Left lobe of liver (tissue), 2 donors: ENCODE measurements at regions not wholly inside any gene's neighbourhood (a gene's known extent, or its start where the extent isn't known, plus 50 kb on each side); places are given as distances from the start of the nearest gene placed in this dataset.
A peak's percentile ranks its signal among the peaks of the same experiment; 100 is the strongest.

Experiments
- ATAC-seq: fragments of 200-7000 bp; cut with Tn5 transposase; one replicate; pipeline ENCODE4 v1.9.1; 2020; ENCODE audit warnings: mild to moderate bottlenecking, moderate library complexity
- DNase-seq: peaks from one replicate; pipeline ENCODE4 v3.0.0-alpha.2; 2020; ENCODE audit warnings: low spot score
- donor health status: DM: no; HTN: no; CAD: no; lungs with moderate emphysema.
- donor health status: DM: no; HTN: yes; CAD: no.

DNA sequence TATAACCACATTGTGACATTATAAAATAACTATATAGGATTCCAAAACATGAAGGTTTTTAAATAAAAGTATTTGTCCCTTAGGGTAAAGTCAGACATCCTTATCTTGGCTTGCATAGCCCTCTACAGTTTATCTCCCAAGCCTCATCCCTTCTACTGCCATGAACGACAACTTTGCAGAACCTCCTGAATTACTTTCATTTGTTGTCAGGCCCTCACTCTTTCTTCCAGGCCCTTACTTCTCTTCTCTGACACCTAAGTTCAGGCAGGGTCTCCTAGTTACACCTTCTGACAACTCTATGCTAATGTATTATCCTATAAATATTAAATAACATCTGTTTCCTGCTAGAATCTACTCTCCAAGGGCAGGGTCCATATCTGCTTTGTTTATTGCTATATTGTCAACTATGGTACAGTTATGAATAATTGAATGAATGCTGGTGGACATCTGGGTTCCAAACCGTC lies 115.7 kb upstream of the MDM1 start:
- peak; percentile 32 for ATAC-seq
- DNase-seq: no peak

DNA sequence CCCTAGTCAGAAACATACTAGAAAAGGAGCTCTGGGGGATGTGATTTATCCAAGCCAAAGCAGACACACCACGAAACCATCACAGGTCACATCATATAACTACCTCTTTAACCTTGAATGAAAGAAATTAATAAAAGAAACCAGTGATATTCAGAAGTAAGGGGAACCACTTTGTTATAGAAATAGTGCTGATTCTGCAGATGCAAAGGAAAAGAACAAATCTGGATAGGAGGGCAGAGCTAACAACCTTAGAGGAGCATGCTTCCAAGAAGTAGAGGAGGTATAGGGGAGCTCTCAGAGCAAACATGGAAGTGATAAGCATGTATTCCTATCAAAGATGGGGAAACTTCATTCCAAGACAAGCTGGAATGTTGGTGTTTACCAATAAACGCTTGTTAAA lies 117.0 kb upstream of the MDM1 start:
- ATAC-seq (no peak), DNase-seq (no peak)

DNA sequence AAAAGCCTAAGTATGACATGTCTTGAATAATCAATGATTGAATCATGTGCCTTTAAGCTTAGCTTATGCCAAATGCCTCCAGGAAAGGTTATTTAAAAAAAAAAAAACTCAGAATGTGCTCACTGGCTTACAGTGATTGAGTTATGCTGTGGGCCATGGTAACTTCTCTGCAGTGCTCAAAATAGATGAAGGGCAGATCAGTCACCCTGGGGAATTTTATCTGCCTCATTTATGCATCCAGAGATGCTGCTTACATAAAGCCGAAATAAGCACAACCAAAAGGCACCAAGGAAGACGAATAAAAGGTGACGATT lies 118.7 kb upstream of the MDM1 start:
- ATAC-seq (no peak), DNase-seq (no peak)

DNA sequence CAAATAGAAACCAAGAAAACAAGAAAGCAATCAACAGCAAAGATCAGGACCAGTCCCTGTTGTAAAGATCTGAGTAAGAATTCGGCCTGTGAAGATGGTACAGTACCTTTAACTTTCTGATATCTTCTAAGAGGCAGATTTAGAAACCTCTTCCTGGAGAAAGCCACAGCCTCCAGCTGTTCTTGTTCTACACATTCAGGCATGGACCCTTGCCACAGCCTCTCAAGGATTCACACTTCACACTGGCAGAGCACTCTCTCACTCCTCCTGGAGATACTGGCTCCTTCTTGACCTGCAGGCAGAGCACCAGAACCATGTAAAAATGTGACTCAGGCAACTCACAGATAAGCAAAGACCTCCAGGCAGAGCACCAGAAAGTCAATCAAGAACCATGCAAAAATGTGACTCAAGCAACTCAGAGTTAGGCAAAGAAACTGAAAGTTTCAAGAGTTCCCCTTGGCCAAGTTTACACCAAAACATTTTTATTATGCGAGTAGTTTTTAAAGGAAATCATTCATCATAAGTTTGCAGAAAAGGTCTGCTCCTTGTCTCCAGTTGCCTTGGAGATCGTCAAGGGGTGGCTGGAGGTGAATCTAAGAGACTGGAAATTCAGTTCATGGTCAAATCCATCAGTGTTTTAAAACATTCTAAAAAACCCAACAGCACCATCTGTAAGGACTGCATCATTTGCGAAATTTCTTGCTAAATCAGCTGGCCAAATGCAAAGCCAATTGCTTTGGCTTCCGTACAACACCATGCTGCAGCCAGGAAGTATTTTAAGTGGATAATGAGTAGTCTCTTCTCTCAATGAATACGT lies 119.3 kb upstream of the MDM1 start:
- ATAC-seq (peak; percentile 76), DNase-seq (peak; percentile 49)

DNA sequence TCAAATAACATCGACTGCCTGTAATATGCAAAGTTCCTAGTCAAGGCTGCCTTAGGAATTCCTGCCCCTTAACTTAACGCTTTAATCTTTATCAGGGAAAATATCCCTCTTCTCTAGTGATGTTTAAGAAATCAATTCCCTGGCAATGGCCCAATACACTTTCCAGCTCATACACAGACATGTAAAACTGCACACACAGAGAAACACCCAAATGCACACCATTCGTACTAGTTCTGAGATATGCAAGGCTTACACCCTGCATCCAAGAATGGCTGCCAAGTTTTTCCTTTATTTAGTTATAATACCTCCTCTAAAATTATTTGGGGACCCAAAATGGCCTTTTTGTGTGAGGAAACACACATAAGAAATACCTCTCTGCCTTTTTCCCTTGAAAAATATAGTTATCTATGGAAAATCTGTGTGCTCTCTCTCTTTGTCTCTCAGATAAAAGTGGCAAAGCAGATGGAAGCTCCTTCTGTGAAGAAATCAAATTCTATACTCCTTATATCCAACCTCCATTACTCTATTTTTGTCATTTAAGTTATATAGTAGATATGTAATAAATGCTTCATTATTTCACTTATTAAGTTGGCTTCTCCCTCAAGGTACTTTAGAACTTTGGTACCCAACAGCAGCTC lies 120.0 kb upstream of the MDM1 start:
- no peak for DNase-seq
- ATAC-seq: peak; percentile 49

DNA sequence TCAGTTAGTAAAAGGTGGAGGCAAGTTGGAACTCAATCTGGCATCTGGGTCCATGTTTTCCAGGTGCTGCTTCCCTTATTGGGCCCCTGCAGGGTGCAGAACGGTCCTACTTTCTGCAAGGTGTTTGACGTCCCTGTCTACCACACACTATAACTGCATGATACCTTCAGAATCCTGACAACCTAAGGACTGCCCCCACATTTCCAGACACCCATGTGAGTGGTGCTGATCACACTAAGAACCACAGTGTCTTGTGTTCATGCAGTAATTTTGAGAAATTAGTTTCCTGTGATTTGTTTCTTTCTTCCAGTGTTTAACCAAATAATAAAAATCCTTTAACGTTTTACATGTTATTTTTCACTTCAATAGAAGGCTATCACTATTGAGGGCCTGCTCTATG lies 121.1 kb upstream of the MDM1 start:
- DNase-seq: no peak
- no peak for ATAC-seq

DNA sequence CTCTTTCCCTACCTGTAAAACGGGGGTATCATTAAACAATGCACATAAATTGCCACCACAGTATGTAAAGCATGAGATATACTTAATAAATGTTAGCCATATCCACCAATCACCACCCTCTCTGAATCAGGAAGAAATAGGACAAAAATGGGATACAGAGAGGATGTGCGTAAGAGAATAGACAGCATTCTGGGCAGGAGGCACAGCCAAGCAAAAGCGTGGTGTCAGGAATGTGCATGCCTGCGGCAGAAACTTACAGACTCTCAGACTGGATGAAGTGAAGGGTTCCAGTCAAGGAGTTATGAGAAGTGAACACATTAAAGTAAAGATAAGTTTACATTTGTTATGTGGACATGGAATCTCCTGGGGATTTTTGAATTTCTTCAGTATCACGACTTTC lies 121.7 kb upstream of the MDM1 start:
- DNase-seq: no peak
- ATAC-seq: peak; percentile 22

DNA sequence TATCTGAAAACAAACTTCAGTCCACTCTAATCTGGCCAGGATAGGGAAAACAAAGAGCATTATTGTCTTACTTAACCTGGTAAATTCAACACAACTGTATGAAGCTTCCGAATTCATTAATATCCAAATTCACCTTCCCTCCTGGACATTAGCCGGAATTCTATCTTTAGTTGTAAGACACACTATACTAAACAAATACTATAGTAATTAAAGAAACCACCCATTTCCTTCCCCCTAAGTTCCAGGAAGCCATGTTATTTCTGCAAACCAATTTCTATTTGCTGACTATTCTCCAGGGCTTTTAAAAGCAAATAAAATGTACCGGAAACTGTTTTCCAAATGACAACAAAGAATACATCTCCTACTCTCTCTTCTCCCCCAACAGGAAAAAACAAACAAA lies 122.7 kb upstream of the MDM1 start:
- no peak for ATAC-seq
- DNase-seq: no peak

DNA sequence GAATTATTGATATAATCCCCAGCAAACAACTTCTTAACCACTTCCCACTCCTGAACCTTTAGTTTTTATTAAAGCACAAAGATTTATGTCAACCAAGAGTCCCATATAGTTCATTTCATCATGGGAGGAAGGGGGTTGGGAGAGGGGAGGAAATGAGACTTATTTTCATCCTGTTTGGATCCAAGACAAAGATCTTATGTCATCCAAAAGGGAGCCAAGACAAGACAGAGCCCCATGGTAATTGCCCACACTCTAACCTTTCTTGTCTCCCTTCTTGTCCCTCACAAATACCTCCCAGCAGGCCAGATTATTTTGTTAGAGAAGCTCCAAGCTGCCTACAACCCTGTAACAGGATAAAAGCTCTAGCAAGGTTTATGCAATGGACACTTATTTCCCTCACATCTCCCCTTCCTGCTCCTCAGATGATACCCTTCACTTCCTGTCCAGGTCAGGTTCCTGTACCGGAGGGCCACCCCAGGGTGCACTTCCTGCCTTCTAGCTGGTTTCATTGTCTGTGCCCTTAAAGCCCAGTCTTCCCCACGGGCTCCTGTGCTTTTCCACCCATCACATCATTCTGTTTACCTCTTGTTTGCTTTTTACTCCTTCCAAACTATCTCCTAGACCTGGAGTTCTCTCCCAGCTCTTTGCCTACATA lies 123.7 kb upstream of the MDM1 start:
- DNase-seq (no peak), ATAC-seq (peak; percentile 22)

DNA sequence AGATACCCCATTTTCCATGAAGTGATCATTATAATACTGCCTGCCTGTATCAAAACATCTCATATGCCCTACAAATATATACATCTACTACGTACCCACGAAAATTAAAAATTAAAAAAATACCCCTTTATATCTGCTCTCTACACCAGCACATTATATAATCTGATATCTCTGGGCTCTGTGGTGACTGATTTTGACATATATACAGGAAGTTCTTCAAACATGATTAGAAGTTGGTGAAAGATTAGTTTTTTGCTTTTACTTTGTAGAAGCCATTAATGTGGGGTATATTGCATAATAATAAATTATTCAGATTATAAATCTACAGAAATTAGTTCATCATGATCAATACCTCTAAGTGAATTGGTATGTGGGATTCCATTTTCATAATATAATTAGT lies 126.7 kb upstream of the MDM1 start:
- ATAC-seq: no peak
- DNase-seq: no peak

DNA sequence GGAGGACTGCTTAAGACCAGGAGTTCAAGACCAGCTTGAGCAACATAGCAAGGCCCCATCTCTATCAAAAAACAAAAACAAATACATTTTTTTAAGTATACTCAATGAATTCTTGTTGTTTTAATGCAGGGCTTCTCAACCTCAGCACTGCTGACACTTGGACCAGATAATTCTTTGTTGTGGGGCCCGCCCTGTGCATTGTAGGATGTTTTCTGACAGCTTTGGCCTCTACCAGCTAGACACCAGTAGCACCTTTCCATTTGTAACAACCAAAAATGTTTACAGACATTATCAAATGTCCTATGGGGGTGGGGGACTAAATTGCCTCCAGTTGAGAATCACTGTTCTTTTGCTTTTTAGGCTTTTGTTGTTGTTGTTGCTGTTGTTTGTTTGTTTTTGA lies 128.1 kb upstream of the MDM1 start:
- no peak for DNase-seq
- ATAC-seq: no peak

DNA sequence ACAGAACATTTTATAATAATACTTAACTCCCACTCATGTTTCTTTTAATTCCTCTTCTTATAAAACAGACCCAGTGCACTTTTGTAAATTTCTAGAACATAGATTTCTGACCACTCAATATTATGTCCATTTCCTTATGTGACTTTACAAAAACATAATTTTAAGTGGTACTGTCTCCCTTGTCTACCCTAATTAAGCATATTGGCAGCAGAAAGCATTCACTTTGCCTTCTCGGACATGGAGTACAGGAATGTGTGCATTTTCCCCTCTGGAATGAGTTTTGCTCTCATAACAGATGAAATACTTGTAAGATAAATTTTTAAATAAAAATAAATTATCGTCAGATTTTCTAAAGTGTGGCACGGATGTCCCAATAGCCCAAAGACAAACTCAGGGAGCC lies 129.5 kb upstream of the MDM1 start:
- ATAC-seq (no peak), DNase-seq (no peak)

DNA sequence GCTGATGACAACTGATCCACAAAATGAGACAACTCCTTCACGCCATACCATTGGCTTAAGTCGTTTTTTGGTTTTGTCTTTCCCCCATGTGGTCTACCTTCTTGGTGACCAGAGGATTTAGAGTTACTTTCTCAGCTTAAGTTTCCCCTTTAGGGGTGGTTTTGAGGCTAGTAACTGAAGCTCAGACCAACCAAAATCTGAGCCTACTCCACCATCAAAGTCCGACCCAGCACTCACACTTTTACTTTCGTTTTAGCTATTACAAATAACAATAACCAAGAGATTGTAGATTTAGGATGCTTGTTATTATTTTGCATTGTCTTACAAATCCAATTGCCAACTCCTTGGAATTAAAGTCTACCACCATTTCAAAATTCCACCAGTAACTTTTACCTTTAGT lies 130.6 kb upstream of the MDM1 start:
- ATAC-seq: peak; percentile 44
- no peak for DNase-seq

DNA sequence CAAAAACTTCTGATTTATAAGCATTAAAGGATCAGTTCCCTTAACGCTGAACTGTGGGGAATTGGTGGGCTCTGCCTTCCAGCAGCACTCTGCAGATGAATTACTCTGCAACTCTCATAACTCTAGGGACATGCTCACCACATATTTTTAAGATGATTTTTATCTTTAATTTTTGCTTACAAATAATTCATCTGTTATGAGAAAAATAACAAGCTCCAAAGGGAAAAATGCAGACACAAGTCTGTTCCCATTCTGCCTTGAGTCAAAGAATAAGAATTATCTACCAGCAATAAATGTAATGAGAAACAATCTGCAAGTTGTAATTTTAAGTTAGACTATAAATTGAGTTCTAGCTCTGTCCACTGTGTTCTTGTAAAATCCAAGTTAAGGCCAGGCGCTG lies 133.1 kb upstream of the MDM1 start:
- no peak for DNase-seq
- no peak for ATAC-seq

DNA sequence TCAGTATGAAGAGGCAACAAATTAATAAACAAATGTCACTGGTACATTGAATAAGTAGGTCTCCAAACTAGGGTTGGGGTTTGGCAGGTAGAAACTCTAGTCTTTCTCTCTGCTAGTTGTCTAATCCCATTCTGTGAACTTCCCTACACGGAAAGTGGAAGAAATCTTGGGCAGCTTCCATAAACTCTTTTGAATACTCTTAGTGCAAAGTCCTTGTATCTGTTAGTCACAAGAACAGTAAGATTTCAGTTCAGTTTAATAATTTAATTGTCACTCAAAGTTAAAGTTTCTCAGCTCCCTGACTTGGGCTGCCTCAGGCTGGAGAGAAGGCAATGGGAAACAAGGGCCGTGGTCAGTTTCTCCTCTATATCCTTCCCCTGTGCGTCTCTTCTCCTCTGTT lies 135.4 kb upstream of the MDM1 start:
- DNase-seq: no peak
- no peak for ATAC-seq

DNA sequence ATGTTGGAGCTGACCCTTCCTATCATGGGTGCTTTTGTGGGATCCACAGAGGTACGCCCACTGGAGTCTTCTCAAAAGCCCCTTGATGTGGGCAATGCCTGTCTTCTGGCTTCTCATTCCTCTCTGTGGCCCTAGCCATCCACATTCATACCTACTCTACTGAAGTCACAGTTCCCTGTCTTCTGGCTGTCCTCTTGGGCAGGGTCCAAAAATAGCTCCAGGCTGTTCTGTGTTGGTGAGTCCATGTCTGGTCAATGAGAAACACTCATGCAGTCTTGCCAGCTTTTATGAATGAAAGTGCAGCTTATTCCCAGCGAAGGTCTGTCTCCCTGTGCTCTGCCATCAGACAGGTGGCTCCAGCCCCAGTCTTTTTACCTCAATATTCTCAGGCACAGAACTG lies 135.9 kb upstream of the MDM1 start:
- ATAC-seq (peak; percentile 47), DNase-seq (no peak)

DNA sequence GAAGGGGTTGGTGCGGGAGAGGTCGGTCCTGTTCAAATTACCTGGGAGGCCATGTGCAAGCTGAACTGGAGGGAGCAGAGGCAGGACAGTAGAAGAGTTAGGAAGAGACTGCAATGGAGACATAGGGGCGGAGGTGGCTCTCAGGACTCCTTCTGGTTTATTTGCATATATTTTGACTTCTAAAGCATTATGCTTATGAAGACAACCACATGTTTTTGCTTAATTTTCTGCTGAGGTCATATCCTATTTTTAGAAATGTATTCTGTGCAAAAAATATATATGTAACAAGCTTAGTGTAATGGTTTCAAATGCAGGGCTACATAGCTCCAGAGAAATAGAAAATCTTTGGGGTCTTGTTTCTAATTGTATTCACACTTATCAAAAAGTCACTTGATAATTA lies 137.0 kb upstream of the MDM1 start:
- no peak for ATAC-seq

DNA sequence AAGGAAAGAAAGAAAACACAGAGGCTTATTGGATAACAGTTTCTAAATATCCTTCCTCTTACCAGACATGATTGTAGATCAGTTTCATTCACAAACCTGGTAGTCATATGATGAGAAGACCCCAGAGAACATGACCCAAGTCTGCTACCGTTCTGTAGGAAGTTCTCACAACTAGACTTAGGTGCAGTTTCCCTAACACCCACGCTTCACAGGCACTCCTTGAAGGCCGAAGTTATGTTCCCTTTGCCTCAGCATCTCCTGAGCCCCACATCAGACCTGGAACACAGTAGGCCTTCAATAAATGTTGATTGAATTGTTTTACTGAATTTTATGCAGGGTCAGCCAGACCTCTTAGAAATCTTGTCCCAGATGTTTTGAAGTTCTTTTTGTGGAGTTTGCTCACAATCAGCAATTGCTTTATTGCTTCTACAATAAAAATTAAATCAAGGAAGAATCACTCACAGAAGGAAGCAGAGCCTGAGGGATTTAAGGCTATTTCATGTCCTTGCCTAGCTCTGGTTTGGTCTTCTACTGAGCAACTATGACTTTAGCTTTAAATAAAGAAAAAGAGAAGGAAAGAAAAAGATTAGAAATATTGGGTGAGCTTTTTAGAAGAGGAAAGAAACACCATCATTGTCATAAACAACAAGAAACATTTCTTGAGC lies 138.6 kb upstream of the MDM1 start:
- ATAC-seq: no peak

More for the DNA sequence above, 137.0 kb upstream of the MDM1 start:
- DNase-seq: no peak

DNA sequence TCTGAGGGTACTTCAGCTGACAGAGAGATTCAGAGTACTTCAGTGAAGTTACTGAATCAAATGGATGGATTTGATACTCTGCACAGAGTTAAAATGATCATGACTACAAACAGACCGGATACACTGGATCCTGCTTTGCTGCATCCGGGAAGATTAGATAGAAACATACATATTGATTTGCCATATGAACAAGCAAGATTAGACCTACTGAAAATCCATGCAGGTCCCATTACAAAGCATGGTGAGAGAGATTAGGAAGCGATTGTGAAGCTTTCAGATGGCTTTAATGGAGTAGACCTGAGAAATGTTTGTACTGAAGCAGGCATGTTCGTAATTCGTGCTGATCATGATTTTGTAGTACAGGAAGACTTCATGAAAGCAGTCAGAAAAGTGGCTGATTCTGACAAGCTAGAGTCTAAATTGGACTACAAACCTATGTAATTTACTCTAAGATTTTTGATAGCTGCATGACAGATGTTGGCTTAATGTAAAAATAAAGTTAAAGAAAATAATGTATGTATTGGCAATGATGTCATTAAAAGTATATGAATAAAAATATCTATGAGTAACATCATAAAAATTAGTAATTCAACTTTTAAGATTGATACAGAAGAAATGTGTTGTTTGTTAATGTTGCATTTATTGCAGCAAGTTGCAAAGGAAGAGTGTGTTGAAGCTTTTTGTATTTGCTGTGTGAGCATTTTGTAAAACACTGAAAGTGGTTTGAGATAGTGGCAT lies 136.1 kb upstream of the RAP1B start:
- DNase-seq (no peak), ATAC-seq (no peak)

More for the DNA sequence above, 138.6 kb upstream of the MDM1 start:
- DNase-seq: no peak

DNA sequence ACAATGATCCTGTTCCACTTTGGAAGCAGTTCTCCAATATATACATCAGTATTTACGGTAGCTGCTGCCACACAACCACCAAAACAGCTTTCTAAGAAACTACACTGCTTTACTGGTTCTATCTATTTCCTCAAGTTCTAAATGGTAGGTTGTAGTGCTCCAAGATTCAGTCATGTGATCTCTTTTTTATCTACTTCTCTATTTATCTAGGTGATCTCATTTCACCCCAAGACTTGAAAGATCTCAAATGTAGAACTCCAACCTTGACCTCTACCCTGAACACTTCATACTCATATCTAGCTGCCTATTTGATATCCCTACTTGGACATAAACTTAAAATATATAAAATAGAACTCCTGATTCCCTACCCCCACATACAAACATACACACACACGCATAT lies 133.9 kb upstream of the RAP1B start:
- ATAC-seq: no peak
- no peak for DNase-seq

DNA sequence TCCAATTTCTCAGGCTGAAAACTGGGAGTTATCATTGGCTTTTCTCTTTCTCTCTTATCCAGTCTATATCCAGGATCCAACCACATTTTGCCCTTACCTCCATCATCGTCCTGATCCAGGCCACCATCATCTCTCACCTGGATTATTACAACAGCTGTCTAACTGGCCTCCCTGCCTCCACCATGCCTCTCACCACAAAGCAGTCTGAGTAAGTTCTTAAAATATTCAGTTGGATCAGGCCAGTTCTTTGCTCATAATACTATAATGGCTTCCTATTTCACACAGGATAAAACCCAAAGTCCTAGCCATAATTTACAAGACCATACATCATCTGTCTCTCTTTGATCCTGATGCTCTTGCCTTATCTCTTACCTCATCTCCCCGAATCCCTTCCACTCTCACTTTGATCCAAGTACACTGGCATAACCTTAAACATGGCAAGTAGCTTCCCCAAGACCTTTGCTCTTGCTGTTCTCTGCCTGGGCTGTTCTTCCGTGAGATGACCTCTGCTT lies 133.4 kb upstream of the RAP1B start:
- ATAC-seq (no peak), DNase-seq (no peak)
